ENCODE measurements at regions not wholly inside any gene's neighbourhood (a gene's known extent, or its start where the extent isn't known, plus 50 kb on each side); places are given as distances from the start of the nearest gene placed in this dataset.
"Not testable (repeated sequence)": the region's sequence is repeated elsewhere in the genome, so short reads cannot be mapped to it uniquely, and the experiment has no call there.

DNA sequence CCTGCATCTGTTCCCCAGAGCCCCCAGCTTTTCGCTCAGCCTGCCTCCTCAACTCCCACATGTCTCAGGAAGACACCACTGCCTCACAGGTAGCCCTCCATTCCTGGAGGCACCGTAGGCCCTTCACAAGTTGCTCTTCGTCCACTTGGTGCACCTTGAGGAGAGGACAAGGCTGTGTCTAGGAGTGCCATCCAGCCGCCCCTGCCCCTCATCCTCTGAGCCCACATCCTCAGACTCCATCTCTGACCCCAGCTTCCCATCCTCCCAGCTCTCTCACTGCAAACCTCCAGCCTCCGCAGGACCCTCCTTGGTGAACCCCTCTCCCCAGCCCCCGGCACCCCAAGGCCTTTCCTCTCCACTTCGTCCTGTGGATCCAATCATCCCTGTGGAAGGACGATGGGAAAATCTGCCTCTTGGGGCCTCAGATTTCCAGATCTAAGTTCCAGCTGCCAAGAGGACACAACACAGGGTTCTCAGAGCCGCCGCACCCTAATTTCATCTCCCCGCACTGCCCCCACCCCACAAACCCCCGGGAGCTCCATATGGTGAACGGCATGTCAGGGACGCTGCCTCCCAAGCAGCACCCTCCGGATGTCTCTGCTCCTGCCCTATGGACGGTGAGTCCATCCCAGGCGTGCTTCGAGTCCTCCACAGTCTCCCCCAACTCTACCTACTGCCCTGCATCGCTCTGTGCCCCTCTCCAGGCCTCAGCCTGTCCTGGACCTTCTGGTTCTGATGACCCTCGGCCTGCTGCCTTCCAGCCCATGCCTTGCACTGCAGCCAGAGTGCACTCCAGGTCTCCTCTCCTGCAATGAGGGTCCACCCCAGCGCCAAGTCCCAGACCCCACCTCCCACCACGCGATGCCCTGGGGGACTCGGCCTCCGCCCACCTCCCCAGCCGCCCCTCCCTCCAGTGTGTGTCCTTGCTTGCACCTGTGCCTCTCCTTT is 314.1 kb upstream of the DIO3 start:
- no peak for DNase-seq (ENCODE audit: low spot score)

DNA sequence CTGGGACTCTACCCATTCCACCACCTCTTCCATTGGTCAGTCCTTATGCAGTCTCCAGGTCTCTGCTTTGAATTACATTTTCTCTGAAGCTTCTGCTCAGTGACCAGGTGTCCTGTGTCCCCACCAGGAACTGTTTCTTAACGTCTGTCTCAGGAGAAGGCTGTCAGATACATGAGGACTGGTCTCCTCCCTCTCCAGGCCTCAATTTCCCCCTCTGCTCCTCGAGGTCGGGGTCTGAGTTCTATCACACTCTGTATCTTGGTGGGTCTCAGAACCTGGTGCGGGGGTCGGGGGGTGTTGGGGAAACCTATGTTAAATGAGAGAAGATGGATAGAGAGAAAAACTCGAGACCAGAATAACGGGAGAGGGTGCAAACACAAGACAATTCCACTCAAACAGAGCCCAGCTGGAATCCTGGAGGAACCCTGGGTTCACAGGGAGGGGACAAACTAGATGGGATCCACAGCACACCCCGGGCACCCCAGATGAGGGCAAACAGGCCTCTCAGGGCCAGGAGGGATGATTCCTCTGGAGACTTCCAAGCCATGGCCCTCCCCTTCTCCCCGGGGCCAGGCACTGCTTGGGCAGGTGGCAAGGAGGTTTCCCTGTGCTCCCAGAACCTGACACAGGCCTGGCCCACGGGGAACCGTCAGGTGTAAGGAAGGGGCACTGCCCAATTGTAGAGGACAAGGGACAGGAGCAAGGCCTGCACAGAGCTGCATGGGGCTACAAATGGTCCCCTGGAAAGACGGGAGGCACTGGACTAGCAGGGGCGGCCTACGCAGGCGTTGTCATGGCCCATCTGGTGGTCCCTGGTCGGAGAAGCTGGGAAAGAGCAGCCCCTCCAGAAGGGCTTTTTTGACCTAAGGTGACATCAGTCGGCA is 313.2 kb upstream of the DIO3 start:
- DNase-seq (ENCODE audit: low spot score): no peak

DNA sequence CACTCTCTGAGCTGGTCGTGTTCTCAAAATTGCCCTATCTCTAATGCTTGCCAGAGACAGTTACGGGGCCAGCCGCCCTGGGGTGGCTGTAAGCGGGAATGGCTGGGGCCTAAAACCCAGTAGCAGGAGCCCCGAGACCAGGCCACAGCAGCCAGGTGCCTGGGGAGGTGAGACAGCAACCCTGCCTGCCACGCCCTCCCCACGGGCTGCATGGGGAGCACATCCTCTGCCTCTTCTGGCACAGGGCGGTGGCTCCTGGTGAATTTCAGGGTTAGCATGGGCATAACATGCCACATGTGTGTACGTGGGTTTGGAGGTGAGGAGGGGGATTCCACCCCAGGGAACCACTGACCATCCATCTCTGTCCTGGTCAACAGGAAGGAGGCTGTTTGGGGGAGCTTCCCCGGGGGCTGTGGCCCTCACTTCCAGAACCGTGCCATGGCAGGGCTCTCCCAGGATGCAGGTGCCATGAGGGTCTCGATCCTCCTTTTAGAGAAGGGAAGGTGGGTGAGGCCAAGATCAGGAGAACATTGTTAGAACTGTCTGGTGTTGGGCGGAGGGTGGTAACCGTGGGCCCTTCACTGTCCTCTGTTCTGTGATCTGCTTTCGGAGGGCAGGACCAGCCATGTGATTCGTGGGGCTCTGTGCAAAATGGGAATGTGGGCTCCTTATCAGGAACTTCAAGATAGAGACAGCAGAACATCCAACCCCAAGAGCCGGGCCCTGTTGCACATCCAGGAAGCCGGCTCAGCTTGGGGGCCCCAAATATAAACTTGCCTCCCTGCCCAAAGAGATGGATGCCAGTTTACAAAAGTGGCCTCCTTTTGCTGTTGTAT is 312.2 kb upstream of the DIO3 start:
- DNase-seq (ENCODE audit: low spot score): no peak

DNA sequence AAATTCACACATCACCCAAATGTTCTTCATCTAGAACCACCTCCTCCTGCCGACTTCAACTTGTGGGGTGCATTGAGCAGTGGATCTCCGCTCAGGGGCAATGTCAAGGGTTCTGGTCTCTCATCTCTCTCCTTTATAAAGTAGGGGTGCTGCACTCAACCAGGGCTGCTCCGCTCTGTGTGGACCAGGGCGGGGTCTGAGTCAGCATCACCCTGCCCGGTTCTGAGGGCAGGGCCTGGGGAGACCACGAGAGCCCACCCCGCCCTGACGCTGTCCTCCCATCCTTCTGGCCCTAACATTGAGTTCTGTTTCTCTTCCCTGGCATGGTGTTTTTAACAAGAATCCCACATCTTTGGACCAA is 311.6 kb upstream of the DIO3 start:
- DNase-seq (ENCODE audit: low spot score): no peak

DNA sequence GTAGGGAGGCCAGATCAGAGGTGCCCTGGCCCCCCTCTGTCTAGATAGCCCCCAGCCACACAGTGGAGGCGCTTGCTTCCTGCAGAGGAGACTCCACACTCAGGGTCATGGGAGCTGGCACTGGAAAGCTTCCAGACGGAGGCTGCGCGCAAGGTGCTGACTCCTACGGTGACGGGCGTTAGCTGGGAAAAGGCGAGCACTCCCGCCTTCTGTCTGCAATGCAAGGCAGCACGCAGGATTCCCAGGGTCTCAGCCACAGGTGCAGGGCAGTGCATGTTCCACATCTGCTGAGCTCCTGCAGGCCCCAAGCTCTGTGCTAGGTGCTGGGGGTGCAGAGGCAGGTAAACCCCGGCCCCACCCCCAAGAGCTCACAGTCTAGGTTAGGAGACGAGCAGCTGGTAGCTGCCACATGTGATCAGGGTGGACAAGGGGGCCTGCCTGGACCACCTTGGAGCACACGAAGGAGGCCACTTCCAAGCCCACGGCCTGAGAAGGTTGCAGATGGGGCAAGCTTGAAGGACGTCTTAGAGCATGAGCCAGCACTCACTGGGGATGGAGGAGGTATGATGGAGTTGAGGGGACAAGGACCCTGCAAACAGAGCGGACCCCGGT is 310.9 kb upstream of the DIO3 start:
- DNase-seq (ENCODE audit: low spot score): no peak

DNA sequence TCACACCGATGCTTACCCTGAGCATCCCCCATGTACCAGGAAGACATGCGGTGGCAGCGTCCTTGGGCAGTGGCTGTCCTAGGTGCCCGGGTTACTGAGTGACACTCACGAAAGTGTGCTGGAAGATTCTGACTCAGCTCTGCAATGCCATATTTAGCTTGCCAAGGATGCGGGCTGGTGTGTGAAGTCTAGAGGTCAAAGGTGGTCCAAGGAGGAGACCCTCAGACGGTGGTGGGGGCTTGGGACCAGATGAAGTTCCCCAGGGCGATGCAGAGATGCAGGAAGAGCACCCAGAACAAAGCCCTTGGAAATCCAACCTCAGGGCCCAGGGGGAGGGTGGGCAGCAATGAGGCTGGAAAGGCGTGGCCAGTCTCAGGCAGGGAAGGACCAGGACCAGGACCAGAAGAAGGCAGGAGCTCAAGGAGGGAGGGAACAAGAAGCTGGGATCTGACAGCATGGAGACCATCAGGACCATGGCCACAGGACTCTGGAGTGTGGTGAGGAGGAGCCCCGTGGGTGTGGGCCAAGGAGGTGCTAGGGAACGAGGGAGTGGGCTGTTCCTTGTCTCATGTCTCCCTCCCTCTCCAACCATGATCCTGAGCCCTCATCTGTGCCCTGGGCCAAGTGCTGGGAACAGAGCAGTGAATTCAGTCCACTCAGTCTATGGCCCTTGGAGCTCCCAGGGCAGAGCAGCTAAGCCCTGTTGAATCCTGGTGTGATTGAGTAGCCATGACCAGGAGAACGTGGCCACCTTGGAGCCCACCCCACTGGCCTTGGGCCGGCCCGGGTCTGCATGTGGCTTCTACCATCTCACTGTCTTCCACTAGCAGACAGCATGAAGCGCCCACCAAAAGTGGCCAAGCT is 310.1 kb upstream of the DIO3 start:
- DNase-seq (ENCODE audit: low spot score): no peak

DNA sequence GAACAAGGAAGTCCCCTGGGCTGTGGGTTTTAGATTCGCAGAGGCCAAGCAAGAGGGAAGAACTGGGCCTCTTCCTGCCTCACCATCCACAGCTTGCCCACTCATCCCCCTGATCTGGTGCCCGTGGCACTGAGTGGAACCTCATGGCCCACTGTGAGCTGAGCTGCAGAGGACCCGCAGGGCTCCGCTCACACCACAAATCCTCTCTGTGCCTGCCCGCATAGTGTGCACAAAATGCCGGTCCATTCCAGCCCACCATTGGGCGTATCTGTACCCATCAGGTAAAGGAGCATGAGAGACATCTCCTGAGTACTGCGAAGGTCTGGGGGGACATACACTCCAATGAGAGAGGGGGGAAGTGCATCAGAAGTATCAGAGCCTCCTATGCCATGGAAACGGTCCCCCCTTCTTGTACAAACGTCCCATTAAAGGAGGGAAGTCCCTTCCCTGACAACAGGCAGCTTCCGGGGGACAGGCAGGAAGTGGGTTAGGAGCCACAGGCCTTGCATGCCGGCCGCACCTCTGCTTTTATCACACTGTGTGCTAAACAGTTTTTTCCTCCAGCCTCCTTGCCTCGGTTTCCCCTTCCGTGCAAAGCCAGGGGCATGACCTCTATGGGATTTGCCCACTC is 309.4 kb upstream of the DIO3 start:
- DNase-seq (ENCODE audit: low spot score): no peak

DNA sequence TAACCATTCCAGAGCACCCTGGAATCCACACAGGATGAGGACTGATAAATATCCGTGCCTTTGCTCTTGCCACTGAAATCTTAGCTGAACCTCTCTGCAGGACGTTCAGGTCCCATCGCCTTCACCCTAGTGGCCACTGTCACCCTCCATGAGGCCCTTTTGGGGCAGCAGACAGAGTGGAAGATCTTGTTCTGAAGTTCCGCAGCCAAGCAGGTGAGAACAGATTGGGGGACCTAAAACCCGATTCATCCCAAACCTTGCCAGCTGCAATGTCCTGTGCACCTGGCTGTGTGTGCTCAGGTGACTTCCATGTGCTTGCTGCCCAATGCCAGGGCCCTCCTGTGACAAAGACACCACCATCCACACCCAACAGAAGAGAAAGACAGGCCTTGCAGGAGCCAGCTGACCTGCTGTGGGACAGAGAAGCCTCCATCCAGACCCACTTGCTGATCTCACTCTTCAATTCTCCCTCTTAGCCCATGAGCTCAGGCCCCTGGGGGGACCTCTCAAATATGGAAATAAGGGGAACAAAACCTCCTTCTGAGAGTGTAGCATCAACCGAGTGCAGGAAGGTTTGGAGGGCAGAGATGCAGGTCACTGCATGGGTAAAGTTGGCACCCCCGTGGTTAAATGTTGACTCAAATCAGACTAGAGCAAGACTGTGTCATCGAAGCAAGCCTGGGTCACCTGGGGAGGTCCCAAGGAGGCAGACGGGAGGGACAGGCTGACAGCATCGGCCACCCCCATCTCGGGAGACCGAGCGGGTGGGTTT is 308.7 kb upstream of the DIO3 start:
- DNase-seq (ENCODE audit: low spot score): no peak

DNA sequence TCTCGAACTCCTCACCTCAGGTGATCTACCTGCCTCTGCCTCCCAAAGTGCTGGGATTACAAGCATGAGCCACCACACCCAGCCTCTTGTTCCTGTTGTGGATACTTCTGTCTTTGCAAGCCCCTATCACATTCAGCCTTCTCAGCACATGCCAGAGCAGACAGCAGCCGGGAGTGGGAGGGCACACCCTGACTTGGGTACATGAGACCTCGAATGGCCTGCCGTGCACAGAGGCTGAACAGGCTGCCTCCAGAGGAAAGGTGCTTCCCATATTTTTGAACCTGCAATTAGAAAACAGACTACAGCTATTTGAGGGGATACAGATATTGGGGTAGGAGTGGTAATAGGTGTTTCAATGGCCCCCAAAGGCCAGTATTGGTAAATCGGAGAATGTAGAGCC is 307.3 kb upstream of the DIO3 start:
- no peak for DNase-seq (ENCODE audit: low spot score)

DNA sequence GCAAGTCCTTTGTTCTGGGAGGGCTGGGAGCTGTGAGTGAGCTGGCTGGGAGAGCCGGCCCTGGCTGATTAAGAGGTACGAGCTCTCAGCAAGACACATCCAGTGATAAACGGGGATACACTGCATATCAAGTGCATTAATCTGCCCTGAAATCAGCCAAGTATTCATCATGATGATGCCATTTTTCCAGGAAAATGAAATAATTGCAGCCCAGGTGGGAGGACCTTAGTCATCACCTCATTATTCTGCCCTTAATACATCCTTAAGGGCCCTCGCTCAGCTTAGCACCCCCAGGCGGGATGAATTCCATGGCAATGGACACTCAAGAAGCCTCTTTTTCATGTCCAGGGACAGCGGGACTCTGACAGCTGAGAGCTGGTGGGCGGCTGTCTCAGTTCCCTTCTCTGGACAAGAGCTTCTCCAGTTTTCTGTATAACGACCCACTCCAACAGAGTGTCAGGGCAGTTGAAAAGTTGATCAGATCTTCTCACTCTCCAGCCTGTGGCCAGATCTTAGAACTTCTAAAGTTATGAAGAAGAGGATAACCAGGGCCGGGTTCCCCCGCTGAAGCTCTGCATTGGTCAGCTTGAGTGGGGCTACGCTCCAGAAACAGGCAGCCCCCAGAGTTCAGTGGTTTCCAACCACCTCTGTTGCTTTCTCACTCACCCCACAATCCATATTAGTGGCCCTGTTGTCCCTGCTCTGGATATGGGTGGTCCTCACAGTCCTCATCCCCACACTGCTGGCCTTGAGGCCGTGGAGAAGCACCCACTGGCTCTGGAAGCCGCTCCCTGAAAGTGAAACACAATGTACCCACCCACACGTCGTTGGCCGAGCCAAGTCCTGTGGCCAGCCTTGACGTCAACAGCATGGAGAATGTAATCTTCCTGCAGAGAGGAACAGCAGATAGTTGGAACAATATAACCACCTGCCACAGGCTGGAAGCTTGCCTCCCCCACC is 306.2 kb upstream of the DIO3 start:
- no peak for DNase-seq (ENCODE audit: low spot score)

DNA sequence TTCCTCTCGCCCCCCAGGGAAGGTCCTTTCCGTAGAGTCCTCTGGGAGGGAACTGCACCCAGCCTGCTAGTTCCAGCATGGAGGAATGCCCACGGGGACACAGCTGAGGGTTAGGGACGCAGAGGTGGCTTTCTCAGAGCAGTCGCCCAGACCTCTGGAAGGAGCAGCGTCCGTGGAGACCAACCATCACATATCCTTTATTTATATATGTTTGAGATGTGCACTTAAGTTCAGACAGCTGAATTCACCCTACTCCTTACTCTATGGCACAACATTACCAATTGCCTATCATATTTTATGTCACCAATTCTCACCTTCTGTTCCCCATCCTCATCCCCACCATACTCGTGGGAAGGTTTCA is 305.6 kb upstream of the DIO3 start:
- no peak for DNase-seq (ENCODE audit: low spot score)

DNA sequence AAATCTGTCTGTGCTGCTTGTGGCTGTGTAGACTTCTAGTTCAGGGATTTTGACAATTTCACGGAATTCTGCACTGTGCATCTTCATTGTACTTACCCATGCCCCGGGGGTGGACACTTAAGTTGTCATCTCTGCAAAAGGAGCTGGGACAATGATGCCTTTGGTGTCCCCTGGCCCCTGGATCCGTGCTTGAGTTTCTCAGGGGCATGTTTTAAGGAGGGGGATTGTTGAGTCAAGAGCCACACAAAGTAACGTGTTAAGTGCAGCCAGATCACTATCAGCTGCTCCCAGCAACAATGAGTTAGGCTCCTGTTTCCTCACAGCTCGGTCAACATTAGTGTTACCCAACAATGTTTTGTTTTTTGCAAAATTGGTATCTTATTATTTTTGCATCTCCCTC is 305.0 kb upstream of the DIO3 start:
- no peak for DNase-seq (ENCODE audit: low spot score)

DNA sequence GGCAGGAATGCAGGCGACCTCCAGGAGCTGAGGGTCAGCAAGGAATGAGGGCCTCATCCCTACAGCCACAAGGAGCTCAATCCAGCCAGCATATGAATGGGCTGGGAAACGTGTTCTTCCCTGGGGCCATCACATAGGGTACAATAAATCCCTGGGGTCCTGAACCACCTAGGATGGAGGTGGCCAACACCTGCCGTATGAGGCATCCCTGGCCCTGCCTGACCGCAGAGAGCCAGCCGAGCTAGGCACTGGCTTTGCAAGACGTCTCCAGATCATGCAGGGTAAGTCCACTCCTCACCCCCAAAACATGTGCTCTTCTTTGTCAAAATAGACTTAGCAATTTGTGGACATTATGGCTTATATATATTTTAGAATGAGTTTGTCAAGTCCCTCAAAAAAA is 303.7 kb upstream of the DIO3 start:
- DNase-seq (ENCODE audit: low spot score): no peak

DNA sequence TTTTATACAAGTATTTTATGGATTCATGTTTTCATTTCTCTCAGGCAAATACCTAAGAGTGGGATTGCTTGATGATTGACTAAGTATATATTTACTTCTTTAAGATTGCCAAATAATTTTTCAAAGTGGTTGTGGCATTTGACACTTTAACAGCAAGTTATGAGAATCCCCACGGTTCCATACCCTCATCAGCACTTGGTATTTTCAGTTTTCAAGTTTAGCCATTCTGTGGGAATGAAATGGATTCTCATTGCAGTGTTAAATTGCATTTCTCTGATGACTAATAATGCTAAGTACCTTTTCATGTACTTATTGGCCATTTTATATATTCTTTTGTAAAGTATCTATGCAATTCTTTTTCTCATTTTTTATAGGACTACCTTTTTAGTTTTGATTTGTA is 301.5 kb upstream of the DIO3 start:
- no peak for DNase-seq (ENCODE audit: low spot score)

DNA sequence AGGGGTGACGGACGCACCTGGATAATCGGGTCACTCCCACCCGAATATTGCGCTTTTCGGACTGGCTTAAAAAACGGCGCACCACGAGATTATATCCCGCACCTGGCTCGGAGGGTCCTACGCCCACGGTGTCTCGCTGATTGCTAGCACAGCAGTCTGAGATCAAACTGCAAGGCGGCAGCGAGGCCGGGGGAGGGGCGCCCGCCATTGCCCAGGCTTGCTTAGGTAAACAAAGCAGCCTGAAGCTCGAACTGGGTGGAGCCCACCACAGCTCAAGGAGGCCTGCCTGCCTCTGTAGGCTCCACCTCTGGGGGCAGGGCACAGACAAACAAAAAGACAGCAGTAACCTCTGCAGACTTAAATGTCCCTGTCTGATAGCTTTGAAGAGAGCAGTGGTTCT is 294.9 kb upstream of the DIO3 start:
- not testable (repeated sequence) for DNase-seq (ENCODE audit: low spot score)

DNA sequence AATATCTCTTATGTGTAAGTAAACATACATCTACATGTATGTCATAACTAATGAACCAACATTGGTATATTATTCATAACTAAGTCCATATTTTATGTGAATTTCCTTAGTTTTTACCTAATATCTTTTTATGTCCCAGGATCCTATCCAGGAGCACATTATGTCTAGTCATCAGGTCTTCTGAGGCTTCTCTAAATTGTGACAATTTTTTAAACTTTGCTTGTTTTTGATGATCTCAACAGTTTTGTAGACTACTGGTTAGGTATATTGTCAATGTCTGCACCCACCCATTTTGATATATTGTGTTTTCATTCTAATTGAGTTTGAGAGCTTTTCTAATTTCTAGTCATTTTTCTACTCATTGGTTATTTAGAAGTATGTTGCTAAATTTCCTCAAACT is 288.2 kb upstream of the DIO3 start:
- no peak for DNase-seq (ENCODE audit: low spot score)

DNA sequence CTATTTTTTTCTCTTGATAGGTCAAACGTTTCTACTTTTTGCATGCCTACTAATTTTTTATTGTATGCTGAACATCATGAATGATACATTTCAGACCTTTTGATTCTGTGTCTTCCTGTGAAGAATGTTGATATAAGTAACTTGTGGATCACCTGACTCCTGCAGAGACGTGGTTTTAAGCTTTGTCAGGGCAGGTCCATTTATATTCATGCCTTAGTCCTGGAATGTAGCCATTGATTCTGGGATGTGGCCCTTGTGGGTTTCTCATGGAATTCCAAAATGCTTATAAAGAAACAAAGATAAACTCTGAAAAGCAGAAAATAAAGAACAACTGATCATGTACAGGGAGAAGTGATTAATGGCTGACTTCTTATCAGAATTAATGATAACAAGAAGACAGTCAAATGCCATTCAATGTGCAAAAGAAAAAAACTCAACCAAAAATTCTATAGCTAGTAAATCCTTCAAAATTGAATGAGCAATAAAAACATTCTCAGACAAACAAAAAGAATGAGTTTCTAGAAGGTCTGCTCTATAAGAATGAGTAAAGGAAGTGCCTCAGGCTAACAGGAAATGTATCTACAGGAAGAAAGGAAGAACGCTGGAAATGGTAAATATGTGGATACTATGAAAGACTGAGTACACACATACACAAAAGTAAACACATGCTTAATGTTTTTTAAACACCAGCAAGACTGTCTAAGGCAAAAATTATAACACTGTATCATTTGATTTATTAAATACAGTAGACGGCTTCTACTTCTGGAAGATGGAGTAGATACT is 284.8 kb upstream of the DIO3 start:
- no peak for DNase-seq (ENCODE audit: low spot score)

DNA sequence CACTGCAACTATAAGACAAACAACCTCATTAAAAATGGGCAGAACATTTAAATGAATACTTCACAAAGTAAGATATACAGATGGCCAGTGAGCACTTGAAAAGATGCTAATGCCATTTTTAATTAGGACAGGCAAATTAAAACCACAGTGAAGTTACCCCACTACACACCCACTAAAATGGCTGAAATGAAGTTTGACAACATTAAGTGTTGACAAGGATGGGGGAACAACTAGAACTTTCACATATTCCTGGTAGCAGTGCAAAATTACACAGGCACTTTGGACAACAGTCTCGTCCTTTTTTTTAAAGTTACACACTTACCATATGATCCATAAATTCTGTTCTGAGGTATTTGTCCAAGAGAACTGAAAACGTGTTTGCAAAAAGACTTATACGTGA is 278.9 kb upstream of the DIO3 start:
- DNase-seq (ENCODE audit: low spot score): no peak

Data from CD4-positive, alpha-beta T cell treated with Interleukin-15 for 4 hours (primary cell).